Peyer's patch (tissue), 4 donors: ENCODE measurements at regions not wholly inside any gene's neighbourhood (a gene's known extent, or its start where the extent isn't known, plus 50 kb on each side); places are given as distances from the start of the nearest gene placed in this dataset.

ENCODE experiments used
- DNase-seq, 3 donors: peaks; one replicate each; pipeline ENCODE4 v3.0.0-alpha.2; 2017 to 2019
- H3K27ac ChIP-seq, 4 donors: fragments of 200-600 bp; sonication (generic); one replicate each; pipeline ENCODE4 v1.5.1; 2016 to 2019
- H3K27me3 ChIP-seq, 2 donors: fragments of 200-600 bp; sonication (generic); one replicate each; pipeline ENCODE4 v1.5.1; 2019
- H3K36me3 ChIP-seq, 3 donors: fragments of 200-600 bp; sonication (generic); one replicate each; pipeline ENCODE4 v1.5.1; 2016 to 2019
- H3K4me1 ChIP-seq, 4 donors: fragments of 200-600 bp; sonication (generic); one replicate each; pipeline ENCODE4 v1.5.1; 2016 to 2019
- H3K4me3 ChIP-seq, 4 donors: fragments of 200-600 bp; sonication (generic); 1 replicate in 3 of 4; 2 replicates in 1 of 4; pipeline ENCODE4 v1.5.1; 2016 to 2019; ENCODE audit warnings: mild to moderate bottlenecking in 1 of 4
- H3K9me3 ChIP-seq, 4 donors: fragments of 200-600 bp; sonication (generic); one replicate each; pipeline ENCODE4 v1.5.1; 2016 to 2019; ENCODE audit warnings: mild to moderate bottlenecking in 1 of 4
- CTCF ChIP-seq, 6 experiments: fragments of 450-650 bp in 4 of 6; fragments of 200-600 bp in 2 of 6; sonication (generic) in 1 of 6; IDR thresholded peaks; one replicate each; pipeline ENCODE4 v1.5.1; 2017 to 2019; ENCODE audit warnings: antibody characterized with exemption in 6 of 6, mild to moderate bottlenecking in 3 of 6, moderate library complexity in 1 of 6
- POLR2A ChIP-seq, 2 donors: fragments of 450-650 bp; IDR thresholded peaks; one replicate each; pipeline ENCODE4 v1.5.1; 2017; ENCODE audit warnings: antibody characterized with exemption in 2 of 2, mild to moderate bottlenecking in 2 of 2, moderate library complexity in 2 of 2

GRCh38 chr14:30143627-30144026, 216.0 kb upstream of the PRKD1 start:
- Histone ChIP-seq H3K4me3 (no peak overlapping the region), H3K4me1 (no peaks in the 10 kb centered on the region), H3K27ac (no peak overlapping the region), H3K27me3 (no peaks in the 10 kb centered on the region), H3K36me3 (no peaks in the 10 kb centered on the region), H3K9me3 (peaks cover 0 to 11% (median 4%) of the 10 kb centered on the region in 4 donors)
- no peak for TF ChIP-seq CTCF (IDR thresholded peaks at IDR 0.05)
- no peak for TF ChIP-seq POLR2A (IDR thresholded peaks at IDR 0.05)
- no peak for DNase-seq

GRCh38 chr14:30153717-30154116, 226.1 kb upstream of the PRKD1 start:
- H3K27me3 ChIP-seq = no peaks in the 10 kb centered on the region
- no peaks in the 10 kb centered on the region for H3K9me3 ChIP-seq
- TF ChIP-seq POLR2A (IDR thresholded peaks at IDR 0.05) (no peak), CTCF (IDR thresholded peaks at IDR 0.05) (no peak)
- H3K27ac ChIP-seq = no peak overlapping the region
- H3K36me3 ChIP-seq = no peaks in the 10 kb centered on the region
- no peak overlapping the region for H3K4me3 ChIP-seq
- no peak for DNase-seq
- no peaks in the 10 kb centered on the region for H3K4me1 ChIP-seq

GRCh38 chr14:30156571-30156970, 228.9 kb upstream of the PRKD1 start:
- H3K9me3 ChIP-seq = no peaks in the 10 kb centered on the region
- H3K36me3 ChIP-seq = no peaks in the 10 kb centered on the region
- no peaks in the 10 kb centered on the region for H3K4me1 ChIP-seq
- no peaks in the 10 kb centered on the region for H3K27me3 ChIP-seq
- TF ChIP-seq CTCF (IDR thresholded peaks at IDR 0.05) (no peak), POLR2A (IDR thresholded peaks at IDR 0.05) (no peak)
- H3K4me3 ChIP-seq = no peak overlapping the region
- H3K27ac ChIP-seq = no peak overlapping the region
- no peak for DNase-seq

GRCh38 chr14:30158299-30158698, 230.7 kb upstream of the PRKD1 start:
- TF ChIP-seq CTCF (IDR thresholded peaks at IDR 0.05) = no peak
- no peak for TF ChIP-seq POLR2A (IDR thresholded peaks at IDR 0.05)
- no peaks in the 10 kb centered on the region for H3K9me3 ChIP-seq
- H3K4me3 ChIP-seq = no peak overlapping the region
- no peaks in the 10 kb centered on the region for H3K27me3 ChIP-seq
- no peaks in the 10 kb centered on the region for H3K36me3 ChIP-seq
- no peaks in the 10 kb centered on the region for H3K4me1 ChIP-seq
- H3K27ac ChIP-seq = no peak overlapping the region
- DNase-seq = no peak

- no peak for TF ChIP-seq CTCF (IDR thresholded peaks at IDR 0.05)
- no peak for TF ChIP-seq POLR2A (IDR thresholded peaks at IDR 0.05)
- no peaks in the 10 kb centered on the region for H3K9me3 ChIP-seq
- no peaks in the 10 kb centered on the region for H3K27me3 ChIP-seq
- no peak for DNase-seq
- H3K27ac ChIP-seq = no peak overlapping the region
- H3K36me3 ChIP-seq = no peaks in the 10 kb centered on the region
- no peak overlapping the region for H3K4me3 ChIP-seq
- H3K4me1 ChIP-seq = no peaks in the 10 kb centered on the region
Observed at GRCh38 chr14:30159374-30159773, 231.7 kb upstream of the PRKD1 start.

- no peak for TF ChIP-seq POLR2A (IDR thresholded peaks at IDR 0.05)
- TF ChIP-seq CTCF (IDR thresholded peaks at IDR 0.05) = no peak
- Histone ChIP-seq H3K4me3 (no peak overlapping the region), H3K27ac (no peak overlapping the region), H3K27me3 (no peaks in the 10 kb centered on the region), H3K4me1 (no peaks in the 10 kb centered on the region), H3K36me3 (no peaks in the 10 kb centered on the region), H3K9me3 (no peaks in the 10 kb centered on the region)
- DNase-seq = no peak
Observed at GRCh38 chr14:30160608-30161007, 233.0 kb upstream of the PRKD1 start.
